NCI-H446 (cell line): ENCODE measurements at regions not wholly inside any gene's neighbourhood (a gene's known extent, or its start where the extent isn't known, plus 50 kb on each side); places are given as distances from the start of the nearest gene placed in this dataset.

Source experiments
- DNase-seq, 2 experiments: peaks; one replicate each; lab custom pipeline; 2025; lab: John Stamatoyannopoulos, UW

DNA sequence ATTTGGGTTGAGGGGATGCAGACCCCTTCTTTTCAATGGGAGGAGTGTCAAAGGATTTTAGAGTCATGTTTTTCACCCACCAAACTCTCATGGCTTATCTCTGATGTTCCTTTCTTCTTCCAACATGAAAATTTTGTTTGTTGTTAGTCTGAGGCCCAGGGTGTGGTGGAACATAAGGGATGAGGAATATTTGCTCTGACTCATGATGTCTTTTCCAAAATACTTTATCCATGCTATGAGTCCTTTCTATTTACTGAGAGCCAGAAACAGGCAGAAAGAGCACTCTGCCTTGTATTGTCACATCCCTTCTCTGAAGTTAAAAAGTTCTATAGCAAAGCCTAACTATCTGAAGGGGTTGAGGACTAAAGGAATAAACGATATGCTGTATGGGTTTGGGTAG, 61.6 kb upstream of the GYPA start:
- DNase-seq: no peak

DNA sequence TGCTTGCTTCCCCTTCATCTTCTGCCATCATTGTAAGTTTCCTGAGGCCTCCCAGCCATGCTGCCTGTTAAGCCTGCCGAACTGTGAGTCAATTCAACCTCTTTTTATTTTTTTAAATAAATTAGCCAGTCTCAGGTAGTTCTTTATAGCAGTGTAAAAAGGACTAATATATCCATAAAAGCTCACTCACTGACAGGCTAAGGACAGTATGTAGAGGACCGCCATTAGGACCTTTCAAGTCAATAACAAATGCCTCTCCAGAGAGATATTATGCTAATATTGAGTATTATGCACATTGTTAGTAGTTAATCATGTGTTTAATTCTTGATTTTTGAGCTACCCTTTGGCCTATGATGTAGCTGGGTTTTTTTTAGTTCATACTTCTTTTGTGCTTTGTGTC, 62.6 kb upstream of the GYPA start:
- DNase-seq: no peak

DNA sequence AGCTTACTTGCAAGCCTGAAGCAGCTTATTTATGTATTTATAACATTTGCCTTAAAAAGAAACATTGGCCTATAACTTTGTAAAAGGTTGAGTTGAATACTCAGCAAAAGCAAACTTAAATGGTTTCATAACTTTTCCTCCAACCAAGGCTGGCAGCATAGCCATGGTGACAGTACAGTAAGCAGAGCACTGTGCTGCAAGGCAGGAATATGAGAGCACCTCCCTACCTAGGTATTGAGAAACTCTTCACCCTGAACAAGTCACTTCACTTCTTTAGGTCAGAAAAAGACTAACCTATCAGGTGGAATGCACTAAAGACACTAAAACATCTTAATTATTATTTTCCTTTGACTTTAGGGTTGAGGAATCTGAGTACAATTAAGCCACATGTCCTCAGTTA, 63.9 kb upstream of the GYPA start:
- DNase-seq: no peak

DNA sequence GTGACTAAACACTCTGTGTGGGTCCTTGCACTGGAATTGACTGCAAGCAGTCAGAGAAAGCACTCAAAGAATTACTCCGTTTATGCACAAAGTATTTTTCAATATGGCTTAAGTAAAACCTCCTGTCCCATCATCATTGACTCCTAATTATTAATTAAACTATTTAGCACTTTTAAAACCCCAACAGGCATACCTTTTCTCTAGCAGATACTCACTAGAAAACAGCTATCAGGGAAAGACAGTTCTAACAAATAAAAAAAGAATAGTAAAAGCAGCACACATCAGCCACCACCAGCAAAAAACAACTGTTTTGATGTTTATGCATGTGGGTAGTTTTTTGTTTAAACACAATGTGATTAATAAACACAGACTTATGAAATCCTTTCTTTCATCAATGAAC, 66.2 kb upstream of the GYPA start:
- DNase-seq: no peak

DNA sequence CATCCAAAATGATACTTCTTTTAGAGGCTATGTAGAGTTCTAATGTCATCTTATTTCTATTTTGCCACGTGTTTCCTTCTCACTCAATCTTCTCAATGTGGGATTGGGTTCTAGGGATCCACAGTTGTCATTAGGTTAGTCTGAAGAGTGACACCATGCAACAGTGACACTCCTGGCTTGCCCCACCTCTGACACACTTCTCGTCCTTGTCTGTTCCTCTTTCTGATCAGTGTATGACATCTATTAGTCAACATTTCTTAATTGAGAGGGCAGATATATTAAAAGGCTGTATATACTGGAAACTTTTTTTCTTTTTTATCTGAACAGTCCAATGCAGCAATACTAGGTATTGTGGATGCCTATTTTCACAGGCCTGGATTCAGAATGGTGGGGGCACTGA, 67.6 kb upstream of the GYPA start:
- DNase-seq: no peak

DNA sequence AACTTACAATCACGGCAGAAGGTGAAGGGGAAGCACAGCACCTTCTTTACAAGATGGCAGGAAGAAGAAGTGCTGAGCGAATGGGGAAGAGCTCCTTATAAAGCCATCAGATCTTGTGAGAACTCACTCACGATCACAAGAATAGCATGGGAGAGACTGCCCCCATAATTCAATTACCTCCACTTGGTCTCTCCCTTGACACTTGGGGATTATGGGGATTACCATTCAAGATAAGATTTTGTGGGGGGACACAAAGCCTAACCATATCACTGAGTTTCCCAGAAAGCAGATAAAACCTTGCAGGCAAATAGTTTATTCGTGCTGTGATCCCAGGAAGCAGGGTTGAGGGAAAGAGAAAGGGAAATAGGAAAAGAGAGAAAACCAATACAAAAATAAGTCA, 69.0 kb upstream of the GYPA start:
- DNase-seq: no peak

DNA sequence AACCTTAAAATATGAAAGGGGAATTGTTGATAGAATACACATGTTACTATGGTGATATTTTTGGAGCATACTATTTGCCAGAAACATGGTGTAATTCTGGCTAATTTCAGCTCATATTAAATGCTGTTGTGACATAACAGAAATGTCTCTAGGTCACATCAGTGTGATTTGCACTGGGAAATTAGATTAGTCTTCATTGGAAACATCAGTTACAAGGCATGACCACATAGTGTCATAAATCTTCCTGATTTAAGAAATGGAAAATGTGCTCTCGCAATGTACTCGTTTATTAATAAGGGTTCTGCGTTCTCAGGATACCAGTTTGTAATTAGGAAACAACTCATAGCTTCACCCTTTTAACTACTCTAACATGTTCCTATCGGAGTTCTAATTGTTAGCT, 72.9 kb upstream of the GYPA start:
- DNase-seq: no peak

DNA sequence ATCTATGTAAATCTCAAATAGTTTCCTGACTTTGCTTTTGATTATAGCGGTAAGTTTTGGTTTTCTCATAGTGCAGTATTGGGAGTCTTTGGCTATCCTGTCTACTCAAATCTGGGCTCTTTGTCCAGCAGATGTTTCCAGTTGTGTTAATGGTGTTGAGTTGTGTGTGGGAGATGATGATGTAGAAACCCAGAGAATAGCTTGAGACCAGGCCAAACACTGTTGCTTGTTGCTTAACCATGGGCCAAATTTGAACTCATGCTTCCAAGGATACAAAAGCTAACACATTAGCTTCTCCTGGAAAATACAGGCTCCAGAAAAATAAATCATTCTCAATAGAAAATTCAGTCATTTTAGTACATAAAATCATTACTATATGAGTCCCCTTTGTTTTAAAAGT, 82.6 kb upstream of the GYPA start:
- DNase-seq: no peak

DNA sequence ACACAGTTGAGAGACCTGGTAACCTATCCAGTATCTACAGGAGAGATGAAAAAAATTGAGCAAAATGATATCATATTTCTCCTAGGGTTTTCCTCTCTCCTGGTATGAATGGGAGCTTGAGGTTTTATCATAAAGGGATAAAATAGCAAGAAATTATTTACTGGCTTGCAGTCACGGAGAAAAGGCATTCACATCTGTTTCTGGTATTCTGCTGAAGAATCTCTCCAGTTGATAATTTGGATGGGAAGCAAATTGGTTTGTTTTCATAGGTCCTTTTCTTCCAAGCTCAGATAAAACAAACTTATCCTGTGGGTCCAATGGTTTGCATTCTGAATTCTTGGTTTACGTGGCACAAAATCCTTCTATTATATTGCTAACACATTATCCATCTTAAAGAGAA, 83.1 kb upstream of the GYPA start:
- DNase-seq: no peak

DNA sequence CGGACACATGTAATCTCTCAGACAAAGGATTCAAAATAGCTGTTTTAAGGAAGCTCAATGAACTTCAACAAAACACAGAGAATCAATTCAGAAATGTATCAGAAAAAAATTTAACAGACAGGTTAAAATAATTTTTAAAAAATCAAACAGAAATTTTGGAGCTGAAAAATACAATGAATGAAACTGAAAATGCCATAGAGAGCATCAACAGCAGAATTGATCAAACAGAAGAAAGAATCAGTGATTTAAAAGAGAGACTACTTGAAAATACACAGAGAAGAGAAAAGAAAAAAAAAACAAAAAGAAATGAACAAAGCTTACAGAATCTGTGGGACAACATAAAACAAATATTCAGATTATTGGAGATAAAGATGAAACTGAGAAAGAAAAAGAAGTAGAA, 118.8 kb upstream of the GYPA start:
- no peak for DNase-seq

DNA sequence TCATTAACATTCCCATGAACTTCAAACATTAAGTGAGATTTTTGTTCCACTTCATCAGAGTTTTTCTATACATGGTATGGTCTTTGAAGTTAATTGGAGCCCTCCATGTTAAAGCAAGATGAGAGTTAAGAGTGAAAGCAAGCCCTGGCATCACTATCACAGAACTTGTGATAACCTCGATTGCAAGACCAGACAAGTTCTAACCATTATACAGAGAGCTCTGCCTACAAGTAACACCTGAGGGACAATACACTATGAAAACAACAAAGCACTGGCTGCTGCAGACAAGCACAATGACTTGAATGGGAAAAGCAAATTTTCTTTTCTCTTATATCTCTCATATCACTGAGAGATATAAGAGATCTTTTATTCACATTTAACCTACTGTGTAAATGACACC, 126.6 kb upstream of the GYPA start:
- DNase-seq: no peak

DNA sequence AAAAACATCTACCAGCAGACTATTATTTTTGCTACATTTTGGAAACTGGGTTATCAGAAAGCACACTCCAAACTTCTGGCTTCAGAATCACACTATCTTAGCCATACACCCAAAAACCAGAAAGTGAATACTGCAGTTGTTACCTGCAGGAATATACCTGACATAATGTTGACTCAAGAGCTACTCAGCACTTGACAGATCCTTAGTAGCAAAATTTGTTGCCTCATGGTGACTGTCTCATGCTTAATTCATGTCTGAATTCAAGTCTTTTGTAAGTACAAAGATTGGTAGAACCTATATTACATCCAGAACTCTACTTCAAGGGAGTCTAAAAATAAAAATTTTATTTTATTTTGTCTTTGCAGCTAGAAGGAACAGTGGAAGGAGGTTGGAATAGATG, 140.2 kb upstream of the GYPA start:
- DNase-seq: no peak

DNA sequence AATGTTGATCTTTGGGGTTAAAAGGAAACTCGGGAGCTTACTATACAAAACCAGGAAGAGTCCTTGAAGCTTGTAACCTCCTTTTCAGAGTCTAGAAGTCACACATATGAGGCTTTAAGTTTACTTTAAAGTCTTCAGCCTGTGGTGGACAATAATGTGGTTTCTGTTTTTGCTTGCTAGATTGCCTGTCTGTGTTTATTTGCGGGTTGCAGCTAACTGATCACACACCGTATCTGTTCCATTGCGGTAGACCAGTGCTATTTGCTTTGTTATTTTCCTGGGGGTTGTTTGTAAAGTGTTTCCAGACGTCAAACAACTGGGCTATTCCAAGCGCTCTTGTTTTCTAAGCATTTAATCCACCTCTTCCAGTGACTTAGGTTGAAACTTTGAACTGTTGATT, 143.0 kb upstream of the GYPA start:
- no peak for DNase-seq

DNA sequence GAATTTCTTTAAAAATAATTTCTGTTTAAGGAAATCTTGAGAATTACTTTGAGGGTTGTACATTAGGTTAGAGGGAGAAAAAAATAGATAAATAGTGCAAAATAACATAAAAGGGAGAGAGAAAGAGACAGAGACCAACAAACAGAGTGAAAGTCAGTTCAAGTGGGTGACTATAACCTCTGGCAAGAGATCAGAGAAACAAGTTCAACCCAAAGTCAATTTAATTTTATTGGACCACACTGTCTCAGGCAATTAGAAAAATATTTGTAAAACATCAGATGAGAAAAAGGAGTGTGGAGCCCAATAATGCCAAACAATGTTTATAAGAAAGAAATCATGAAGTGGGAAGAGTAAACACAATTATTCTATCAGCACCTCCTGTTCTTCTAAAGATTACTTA, 143.5 kb upstream of the GYPA start:
- no peak for DNase-seq

DNA sequence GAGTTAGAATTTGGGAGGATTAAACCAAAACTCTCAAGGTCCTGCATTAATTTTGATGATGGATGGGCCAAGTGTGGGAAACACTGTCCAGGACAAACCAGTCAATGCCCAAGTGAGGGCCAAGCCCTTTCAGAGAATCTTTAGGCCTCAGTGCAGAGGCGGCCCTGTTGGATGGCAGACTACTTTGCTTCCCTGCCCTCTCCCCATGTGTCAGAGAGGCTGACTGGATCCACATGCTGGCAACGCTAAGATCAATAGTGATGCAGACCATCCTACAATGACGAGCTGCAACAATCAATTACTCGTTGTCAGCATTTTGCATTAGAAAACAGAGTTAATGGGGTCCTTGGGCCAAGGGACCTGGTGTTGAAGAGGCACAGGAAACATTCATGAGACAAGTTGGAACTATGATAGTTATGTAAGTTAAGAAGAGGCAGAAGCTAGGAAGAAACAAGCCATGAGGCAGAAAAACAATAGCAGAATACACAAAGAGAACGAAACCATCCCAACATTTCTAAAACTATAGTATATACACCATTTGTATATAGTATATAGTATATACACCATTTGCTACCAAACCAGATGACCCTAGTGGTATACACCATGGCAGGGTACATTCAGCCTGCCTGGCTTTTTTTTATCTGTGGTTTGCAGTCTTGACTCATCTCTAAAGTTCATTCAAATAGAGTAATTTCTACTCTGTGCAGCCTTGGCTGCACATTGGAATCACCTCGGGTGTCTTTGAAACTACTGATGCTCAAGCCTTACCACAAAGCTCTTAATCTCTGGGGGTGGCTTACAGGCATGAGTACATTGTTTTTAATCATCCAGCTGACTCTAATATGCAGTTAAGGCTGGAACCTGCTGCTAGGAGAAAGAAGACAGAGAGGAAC, 147.7 kb upstream of the GYPA start:
- DNase-seq: no peak

DNA sequence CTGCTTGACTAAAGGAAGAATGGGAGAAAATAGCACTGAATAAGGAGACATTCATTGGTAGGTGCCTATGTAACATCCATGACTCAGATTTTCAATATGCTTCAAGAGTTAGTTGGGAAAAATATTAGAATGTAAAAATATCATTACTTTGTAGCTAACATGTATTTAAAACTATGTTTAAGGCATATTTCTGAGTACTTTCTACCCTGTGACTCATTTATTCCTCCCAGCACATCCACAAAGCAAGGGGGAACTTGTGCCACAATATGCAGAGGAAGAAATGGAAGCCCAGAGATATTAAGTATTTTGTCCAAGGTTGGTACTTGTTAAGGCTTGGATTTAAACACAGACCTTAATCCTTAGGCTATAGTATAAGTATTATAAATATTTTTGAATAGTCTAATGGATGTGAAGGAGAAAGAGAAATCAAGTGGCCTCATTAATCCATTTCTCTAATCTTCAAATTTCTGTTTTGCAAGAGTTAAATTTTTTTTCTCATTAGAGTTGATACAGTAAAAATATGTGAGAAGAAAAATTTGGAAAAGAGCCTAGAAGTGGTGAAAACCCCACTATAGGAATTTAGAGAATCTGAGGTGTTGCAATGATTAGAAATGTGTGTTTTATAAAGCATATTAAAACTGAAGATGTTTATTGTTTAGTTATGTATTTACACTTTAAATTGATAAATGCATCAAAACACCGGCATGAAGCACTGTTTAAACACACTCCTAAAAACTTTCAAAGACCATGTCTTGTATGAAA, 149.3 kb upstream of the GYPA start:
- no peak for DNase-seq

DNA sequence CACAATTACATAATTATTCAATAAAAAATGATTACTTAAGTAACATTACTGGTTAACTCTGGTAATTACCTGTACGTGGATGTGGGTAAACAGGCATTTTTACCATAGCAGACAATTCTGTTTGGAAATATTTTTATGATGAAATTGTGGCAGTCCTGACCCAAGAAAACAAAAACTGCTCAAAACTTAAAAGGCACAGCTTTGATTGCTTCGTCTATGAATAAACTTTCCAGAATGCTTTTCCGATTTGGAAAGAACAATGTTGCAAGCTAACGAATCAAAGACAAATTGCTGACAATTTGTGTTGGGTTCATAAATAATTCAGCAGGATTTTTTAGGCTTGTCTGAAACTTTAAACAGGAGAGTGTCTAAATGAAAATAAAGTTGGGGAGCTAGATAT, 150.6 kb upstream of the GYPA start:
- no peak for DNase-seq

DNA sequence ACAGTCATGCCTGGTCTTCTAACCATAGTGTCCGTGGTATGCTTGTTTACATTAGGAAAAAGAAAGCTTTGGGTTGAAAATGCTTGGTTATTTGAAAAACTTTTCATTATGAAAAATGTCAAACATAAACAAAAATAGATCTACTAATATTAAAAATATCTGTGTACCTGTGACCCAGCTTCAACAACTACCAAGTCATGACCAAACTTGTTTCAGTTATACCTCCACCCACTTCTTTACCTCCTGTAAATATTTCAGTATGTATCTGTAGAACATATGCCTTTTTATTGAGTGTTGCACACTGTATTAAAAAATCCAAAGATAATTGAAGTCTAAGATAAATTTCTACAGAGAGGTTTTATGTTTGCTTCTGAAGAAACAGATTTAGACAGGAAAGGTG, 153.7 kb upstream of the GYPA start:
- DNase-seq: no peak

DNA sequence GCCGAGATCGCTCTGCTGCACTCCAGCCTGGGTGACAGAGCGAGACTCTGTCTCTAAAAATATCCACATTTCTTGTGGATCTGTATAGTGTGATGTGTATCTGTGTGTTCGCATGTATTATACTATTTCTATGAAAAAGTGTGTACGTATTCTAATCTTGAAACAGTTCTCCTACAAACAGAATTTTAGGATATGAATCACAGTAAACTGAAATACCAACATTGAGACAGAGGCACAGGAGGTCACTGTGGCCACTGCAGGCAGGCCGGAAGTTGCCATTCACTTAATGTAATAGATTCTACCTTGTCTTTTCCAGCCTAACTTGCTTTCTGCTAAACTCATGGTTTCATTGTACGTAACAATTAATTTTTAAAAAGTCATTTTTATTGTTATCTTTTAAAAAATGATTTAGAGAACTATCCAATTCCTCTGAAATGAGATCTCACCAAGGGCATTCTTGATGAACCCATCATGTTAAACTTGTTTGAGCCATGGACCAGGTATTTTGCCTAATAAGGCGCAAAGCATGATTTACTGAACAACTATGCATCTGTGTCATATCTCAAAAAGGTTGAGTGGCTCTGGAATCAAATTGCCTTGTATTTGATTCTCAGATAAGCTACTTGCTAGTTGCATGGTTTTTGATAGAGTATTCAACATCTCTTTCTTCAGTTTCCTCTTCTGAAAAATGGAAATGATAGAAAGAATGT, 154.9 kb upstream of the GYPA start:
- DNase-seq: no peak

DNA sequence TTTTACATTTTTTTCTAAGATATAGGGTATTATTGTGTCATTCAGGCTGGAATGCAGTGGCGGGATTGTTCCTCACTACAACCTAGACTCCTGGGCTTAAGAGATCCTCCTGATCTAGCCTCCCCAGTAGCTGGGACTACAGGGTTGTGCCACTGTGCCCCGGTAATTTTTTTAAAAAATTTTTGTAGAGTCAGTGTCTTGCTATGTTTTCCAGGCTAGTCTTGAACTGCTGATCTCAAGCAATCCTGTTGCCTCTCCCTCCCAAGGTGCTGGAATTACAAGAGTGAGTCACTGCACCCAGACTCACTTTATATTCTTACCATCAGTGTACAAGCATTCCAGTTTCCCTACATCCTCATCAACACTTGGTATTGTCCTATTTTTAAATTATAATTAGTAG, 156.4 kb upstream of the GYPA start:
- DNase-seq: no peak

DNA sequence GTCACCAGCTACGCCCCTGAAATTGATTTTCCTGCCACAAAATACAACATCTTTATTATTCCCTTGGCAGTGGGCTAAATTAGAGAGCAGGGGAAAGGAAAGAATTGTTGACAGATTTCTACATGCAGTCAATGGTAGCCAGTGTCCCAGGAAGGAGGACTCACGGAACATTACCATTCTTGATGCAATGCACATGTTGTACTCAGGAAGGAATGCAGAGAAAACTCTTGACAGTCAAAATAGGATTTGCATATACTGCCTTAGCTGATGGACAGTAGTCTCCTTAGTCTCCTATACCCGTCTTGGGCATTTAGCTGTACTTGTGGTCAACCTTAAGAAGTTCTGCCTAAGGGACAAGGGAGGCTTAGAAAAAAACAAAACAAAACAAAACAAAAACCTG, 158.0 kb upstream of the GYPA start:
- DNase-seq: no peak

DNA sequence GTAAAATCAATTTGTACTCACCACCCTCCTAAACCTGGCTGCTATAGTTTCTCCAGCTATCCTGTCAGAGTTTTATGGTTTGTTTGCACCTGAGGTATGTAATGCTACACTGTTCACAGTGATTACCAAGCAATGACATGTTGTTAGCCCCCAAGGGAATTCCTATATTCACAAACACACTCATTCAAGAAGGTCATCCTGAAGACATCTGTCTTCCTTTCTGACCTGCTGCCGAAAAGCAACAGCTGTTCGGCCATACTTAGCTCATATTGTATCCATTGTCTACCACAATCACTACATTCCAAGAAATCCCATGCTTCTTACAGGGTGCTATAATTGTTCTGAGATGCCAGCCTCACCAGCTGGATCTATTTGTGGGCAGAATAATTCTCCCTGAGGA, 160.1 kb upstream of the GYPA start:
- no peak for DNase-seq
